WI38 (cell line): ENCODE measurements at regions not wholly inside any gene's neighbourhood (a gene's known extent, or its start where the extent isn't known, plus 50 kb on each side); places are given as distances from the start of the nearest gene placed in this dataset.

ENCODE experiments used
- H3K4me3 ChIP-seq: 2 replicates; pipeline ENCODE4 v1.5.1; 2011; ENCODE audit warnings: low read depth, mild to moderate bottlenecking, control low read depth, low read length
- CTCF ChIP-seq: IDR thresholded peaks from 2 replicates; pipeline ENCODE4 v1.5.1; 2012; ENCODE audit warnings: low read depth, mild to moderate bottlenecking, control low read depth, low read length

GRCh38 chr10:44023517-44023916 is 361.4 kb downstream of the CXCL12 start:
- H3K4me3 ChIP-seq = no peak overlapping the region

GRCh38 chr10:44022203-44022602 is 362.7 kb downstream of the CXCL12 start:
- TF ChIP-seq CTCF = no peak
- no peak overlapping the region for H3K4me3 ChIP-seq

More at GRCh38 chr10:44023517-44023916, 361.4 kb downstream of the CXCL12 start:
- TF ChIP-seq CTCF = no peak

GRCh38 chr10:44020322-44021111 is 364.4 kb downstream of the CXCL12 start:
- no peak overlapping the region for H3K4me3 ChIP-seq
- TF ChIP-seq CTCF = no peak

DNA sequence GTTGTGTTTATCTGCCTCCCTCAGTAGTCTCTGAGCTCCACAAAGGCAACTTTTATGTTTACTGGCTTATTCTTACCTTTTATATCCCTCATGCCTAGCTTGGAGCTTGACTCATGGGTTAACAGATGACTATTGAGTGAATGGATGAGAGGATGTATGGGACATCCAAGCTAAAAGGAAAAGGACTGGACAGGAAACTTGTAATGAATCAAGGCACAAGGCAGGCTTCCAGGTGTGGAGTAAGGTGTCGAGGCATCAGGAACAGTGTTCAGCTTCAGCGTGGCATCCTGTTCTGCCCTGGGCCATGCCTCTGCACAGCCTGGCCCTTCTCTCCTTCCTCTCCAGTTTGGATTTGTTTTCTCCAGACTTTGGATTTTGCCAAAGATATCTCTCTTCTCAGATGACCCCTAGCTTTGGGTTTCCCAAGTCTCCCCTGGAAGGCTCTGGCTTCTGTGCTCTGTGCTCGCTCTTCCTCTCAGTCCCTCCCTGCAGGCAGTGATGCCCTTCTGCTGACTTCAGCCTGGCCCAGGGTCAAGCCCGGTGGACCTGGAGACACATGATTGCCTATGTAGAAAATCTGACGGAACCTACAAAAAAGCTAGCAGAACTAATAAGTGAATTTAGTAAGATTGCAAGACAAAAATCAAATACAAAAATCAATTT is 367.3 kb downstream of the CXCL12 start:
- no peak overlapping the region for H3K4me3 ChIP-seq
- TF ChIP-seq CTCF = no peak

DNA sequence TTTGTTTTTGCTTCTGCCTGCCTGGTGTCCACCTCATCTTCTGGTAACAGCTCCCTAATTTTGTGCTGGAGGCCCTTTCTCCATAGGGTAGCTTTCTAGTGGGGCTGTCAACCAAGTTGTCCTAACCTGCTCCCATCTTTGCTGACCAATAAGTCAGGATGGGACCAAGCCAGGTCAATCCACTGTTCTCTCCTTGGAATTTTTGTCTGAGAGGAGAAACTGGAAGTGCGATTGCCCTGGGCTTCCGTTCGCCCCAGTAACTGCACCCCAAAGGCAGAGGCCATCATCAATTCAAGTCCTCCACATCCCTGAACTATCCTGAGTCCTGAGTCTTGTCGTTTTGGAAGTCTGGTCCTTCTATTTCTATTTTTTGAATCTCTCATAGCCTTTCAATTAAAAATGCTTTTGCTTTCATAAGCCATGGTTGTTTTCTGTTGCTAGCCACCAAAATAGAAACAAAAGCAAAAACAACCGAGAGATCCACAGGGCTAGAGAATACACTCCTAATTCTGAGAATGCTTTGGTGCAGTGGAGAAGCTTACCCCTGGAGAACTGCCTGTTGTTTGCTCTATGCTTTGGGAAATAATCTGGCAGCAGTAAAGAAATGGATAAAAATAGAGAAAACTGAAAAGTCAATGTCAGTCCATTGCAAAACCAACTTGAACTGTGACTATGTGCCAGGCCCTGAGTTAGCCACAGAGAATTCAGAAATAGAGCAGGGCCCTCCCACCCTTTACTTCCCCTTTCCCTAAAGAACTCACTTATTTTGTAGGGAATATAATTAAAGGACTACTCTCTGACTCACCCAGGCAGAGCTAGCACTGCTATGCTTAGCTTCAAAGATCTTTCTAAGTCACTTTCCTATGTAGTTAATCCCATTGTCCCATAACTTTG is 368.1 kb downstream of the CXCL12 start:
- no peak for TF ChIP-seq CTCF
- H3K4me3 ChIP-seq = no peak overlapping the region

GRCh38 chr10:44015702-44016500 is 367.2 kb upstream of the ZNF32 start:
- no peak for TF ChIP-seq CTCF
- H3K4me3 ChIP-seq = no peak overlapping the region
